HUES48 (cell line): ENCODE measurements at regions not wholly inside any gene's neighbourhood (a gene's known extent, or its start where the extent isn't known, plus 50 kb on each side); places are given as distances from the start of the nearest gene placed in this dataset.
A peak's percentile ranks its signal among the peaks of the same experiment; 100 is the strongest.

Experiments
- H3K27ac ChIP-seq: one replicate; pipeline ENCODE4 v1.7.0; 2013; ENCODE audit warnings: low read depth, low read length, inconsistent platforms
- H3K27me3 ChIP-seq: 2 replicates; pipeline ENCODE4 v1.6.1; 2013; ENCODE audit warnings: mild to moderate bottlenecking, low read length; ENCODE audit not compliant: control insufficient read depth, insufficient read depth
- H3K36me3 ChIP-seq: 2 replicates; pipeline ENCODE4 v1.6.1; 2013; ENCODE audit warnings: low read length; ENCODE audit not compliant: control insufficient read depth, insufficient read depth
- H3K4me1 ChIP-seq: 2 replicates; pipeline ENCODE4 v1.6.1; 2013; ENCODE audit warnings: mild to moderate bottlenecking, low read length; ENCODE audit not compliant: control insufficient read depth, insufficient read depth
- H3K4me3 ChIP-seq: 2 replicates; pipeline ENCODE4 v1.5.1; 2013; ENCODE audit warnings: mild to moderate bottlenecking, low read depth, low read length
- H3K9ac ChIP-seq: 2 replicates; pipeline ENCODE4 v1.6.1; 2013; ENCODE audit warnings: mild to moderate bottlenecking, low read depth, low read length, moderate library complexity
- H3K9me3 ChIP-seq: 2 replicates; pipeline ENCODE4 v1.6.1; 2013; ENCODE audit warnings: low read length; ENCODE audit not compliant: control insufficient read depth, insufficient read depth

DNA sequence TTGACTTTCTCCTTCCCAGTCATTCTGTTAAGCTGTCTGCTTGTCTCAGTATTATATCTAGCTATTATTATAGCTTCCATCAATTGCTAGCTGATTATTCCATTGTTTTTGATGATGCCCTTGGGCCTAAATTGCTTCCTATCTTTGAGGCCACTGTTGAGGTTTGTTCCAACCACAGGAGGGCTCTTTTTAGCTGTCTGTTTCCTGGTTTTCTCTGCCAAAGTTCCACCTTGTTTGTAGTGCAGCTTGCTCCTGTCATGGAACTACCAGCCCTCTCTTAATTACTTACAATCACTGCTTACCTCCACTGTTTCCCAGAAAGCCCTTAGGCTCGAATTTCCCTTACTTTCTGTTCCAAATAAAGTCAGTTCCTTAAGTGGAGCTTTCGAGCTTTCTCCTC lies 118.7 kb upstream of the SEC61G start:
- H3K9ac ChIP-seq, result no peak overlapping the region
- H3K4me1 ChIP-seq, result peaks cover 22% of the 10 kb centered on the region
- H3K27ac ChIP-seq, result no peak overlapping the region
- H3K4me3 ChIP-seq, result no peak overlapping the region
- H3K9me3 ChIP-seq, result no peaks in the 10 kb centered on the region
- H3K36me3 ChIP-seq, result no peaks in the 10 kb centered on the region
- no peaks in the 10 kb centered on the region for H3K27me3 ChIP-seq

DNA sequence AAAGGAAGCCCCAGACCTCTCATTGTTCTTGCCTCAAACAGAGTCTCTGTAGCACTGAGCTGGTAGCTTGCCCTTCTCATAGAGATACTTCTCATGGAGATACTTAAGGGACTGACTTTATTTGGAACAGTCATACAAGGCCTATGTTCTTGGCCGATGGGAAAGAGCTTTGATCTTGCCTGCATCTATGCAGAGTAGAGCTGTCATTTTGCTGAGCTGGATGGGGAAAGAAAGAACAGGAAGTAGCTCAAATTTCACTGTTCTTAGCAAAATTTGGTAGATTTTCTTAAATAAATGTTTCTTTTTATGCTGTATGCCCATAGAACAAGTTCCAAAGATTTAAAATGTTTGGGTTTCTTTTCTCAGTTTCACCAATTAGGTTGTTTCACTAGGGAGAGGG lies 119.3 kb upstream of the SEC61G start:
- H3K27ac ChIP-seq, result no peak overlapping the region
- no peak overlapping the region for H3K9ac ChIP-seq

DNA sequence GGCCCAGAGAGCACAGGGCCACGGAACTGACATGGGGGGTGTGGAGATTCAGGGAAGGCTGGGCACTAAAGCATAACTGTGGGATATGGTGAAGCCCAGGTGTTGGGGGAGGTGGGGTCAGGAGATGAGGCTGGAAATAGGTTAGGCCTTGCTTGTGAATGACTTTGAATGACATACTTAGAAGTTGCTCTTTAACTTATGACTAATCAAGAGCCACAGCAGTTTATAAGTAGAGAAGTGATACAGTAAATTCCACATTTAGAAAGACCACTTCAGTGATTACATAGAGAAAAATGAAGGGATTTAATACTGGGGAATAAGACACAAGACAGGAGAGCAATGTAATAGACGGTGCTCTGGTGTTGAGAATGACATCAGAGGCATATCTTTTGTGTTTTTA lies 120.8 kb upstream of the SEC61G start:
- H3K27ac ChIP-seq, result no peak overlapping the region
- H3K9ac ChIP-seq, result no peak overlapping the region
- H3K36me3 ChIP-seq, result no peaks in the 10 kb centered on the region
- no peak overlapping the region for H3K4me3 ChIP-seq
- H3K4me1 ChIP-seq, result peaks cover 23% of the 10 kb centered on the region
- H3K9me3 ChIP-seq, result no peaks in the 10 kb centered on the region
- no peaks in the 10 kb centered on the region for H3K27me3 ChIP-seq

More for the DNA sequence above, 119.3 kb upstream of the SEC61G start:
- Histone ChIP-seq H3K9me3 (no peaks in the 10 kb centered on the region), H3K4me3 (no peak overlapping the region), H3K36me3 (no peaks in the 10 kb centered on the region), H3K4me1 (peaks cover 23% of the 10 kb centered on the region), H3K27me3 (no peaks in the 10 kb centered on the region)

DNA sequence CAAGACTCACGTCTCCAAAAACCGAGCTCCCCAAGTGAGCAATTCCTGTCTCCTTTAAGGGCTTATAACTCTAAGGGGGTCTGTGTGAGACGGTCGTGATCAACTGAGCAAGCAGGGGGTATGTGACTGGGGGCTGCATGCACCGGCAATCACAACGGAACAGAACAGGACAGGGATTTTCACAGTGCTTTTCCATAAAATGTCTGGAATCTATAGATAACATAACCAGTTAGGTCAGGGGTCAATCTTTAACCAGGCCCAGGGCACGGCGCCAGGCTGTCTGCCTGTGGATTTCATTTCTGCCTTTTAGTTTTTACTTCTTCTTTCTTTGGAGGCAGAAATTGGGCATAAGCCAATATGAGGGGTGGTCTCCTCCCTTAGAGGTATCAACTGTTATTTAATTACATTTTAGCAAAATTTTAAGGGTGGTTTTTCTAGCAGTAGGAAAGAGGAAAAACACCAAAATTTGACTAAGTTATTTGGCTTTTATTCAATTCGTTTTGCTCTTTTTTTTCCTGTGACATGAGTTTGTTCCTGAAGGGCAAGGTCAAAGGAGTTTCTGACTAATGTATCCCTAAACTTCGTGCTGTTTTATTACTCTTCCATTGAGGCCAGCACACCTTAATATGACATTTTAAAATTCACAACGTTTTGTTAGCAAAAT lies 121.4 kb upstream of the SEC61G start:
- no peaks in the 10 kb centered on the region for H3K36me3 ChIP-seq
- H3K4me3 ChIP-seq, result no peak overlapping the region
- no peaks in the 10 kb centered on the region for H3K9me3 ChIP-seq
- no peaks in the 10 kb centered on the region for H3K27me3 ChIP-seq
- peaks cover 23% of the 10 kb centered on the region for H3K4me1 ChIP-seq
- H3K9ac ChIP-seq, result no peak overlapping the region
- H3K27ac ChIP-seq, result no peak overlapping the region

DNA sequence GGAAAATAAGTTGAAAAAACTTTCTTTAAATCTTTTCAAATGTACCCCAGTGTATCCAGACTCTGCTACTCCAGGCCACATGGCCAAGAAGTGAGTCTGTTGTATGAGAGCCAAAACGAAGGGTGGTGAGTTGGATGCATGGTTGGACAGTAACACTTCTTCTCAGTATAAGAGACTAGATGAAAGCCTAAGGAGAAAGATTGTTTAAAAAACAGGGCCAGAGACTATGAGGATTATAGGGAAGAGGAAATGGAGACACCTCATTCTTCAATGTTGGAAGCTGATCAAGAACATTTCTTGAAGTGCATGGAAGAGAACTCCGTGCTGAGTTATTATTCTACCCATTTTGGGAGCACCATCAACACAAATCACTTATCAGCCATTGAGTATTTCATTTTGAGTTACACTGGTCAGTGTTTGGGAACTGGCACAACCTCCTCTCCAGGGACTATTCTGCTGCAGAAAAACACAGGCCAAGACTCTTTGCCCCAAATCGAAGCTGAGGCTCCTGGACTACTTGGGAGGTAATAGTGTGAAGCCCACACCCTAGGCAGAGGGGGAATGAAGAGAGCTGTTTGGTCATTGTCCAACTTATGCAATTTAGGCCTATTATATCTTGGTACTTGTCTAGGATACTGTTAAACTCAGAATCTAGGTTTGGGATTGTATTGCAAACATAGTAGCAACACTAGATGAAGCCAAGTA lies 123.0 kb upstream of the SEC61G start:
- H3K4me1 ChIP-seq, result peaks cover 23% of the 10 kb centered on the region
- no peak overlapping the region for H3K4me3 ChIP-seq
- no peaks in the 10 kb centered on the region for H3K9me3 ChIP-seq
- H3K9ac ChIP-seq, result no peak overlapping the region
- no peaks in the 10 kb centered on the region for H3K36me3 ChIP-seq
- H3K27ac ChIP-seq, result no peak overlapping the region
- H3K27me3 ChIP-seq, result no peaks in the 10 kb centered on the region

DNA sequence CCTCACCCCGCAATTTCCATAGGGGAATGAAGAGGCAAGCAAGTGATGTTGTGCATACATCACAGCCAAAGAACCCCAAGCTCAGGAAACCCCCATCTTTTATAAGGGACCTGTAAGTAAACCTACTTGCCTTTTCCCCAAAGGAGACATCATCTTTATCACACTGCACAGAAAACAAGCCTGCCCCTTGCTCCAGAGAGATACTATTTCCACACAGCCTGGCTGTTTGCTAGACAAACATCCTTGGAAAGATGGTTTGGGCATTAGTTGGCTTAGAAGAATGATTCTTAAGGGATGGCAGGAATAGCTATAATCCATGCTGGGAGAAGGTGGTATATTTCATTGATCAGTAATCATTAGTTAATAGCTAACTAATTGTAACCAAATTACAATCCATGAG lies 123.7 kb upstream of the SEC61G start:
- Histone ChIP-seq H3K9me3 (no peaks in the 10 kb centered on the region), H3K27ac (no peak overlapping the region), H3K27me3 (peaks cover under 1% of the 10 kb centered on the region), H3K9ac (no peak overlapping the region), H3K4me3 (no peak overlapping the region), H3K36me3 (no peaks in the 10 kb centered on the region), H3K4me1 (peaks cover 23% of the 10 kb centered on the region)

DNA sequence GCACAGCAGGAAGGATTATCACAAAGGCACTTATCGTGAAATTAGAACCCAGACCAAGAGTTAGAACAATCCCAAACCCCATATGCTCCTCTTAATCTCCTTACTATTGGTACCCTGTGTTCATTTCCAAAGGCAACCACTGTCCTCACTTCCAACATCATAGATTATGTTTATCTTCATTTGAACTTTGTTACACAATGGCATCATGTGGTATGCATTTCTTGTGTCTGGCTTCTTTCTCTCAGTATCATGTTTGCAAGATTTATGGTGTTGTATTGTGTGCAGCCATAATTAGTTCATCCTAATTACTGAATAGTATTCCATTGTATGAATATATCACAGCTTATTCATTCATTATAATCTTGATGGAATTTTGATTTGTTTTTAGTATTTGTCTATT lies 124.6 kb upstream of the SEC61G start:
- peaks cover 19% of the 10 kb centered on the region for H3K4me1 ChIP-seq
- H3K9me3 ChIP-seq, result no peaks in the 10 kb centered on the region
- H3K4me3 ChIP-seq, result no peak overlapping the region
- H3K27me3 ChIP-seq, result peaks cover 10% of the 10 kb centered on the region
- no peak overlapping the region for H3K27ac ChIP-seq
- H3K9ac ChIP-seq, result no peak overlapping the region
- H3K36me3 ChIP-seq, result no peaks in the 10 kb centered on the region

DNA sequence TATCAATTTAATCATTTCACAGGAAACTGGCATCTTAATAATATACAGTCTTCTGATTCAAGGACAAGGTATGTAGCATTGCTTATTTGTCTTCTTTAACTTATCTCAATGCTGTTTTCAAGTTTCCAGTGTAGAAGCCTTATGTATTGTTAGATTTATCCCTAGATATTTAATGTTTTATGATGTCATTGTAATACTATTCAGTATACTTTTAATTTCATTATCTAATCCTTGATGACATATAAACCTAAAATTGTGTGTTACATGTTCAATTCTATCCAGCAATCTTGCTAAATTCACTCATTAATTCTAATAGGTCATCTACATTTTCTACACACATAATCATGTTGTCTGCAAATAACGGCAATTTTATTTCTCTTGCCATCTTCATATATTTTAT lies 126.3 kb upstream of the SEC61G start:
- Histone ChIP-seq H3K4me3 (no peak overlapping the region), H3K27ac (no peak overlapping the region), H3K9me3 (no peaks in the 10 kb centered on the region), H3K36me3 (no peaks in the 10 kb centered on the region), H3K9ac (no peak overlapping the region), H3K27me3 (peaks cover 17% of the 10 kb centered on the region), H3K4me1 (peaks cover 19% of the 10 kb centered on the region)

DNA sequence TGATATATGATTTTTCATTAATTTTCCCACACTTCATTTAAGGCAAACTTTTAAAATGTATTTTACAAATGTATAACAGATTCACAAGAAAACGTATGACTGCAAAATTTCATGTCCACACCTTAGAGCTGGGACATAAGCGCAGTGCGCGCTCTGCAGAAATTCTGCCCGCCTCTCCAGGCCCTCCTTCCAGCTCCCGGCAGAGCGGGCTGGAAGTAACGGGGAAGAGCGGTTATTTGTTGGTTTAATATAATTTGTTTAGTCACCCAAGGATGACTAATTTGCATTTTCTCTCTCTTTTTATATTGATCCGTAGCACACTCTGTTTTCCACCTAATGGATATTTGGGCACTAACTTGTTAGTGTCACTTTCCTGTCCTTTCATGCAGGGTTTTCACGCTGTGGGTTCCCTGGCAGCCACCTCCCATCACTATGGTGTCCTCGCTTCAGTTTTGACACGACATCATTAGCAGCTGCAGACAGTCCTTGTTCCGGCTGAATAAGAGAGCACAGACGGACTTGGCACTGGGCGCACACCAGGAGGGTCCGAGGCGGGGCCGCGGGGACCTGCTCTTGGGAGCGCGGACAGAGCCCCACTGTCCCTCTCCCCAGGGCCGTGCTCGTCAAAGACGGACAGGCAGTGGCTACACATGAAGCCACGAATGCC lies 129.2 kb upstream of the SEC61G start:
- H3K4me1 ChIP-seq, result no peaks in the 10 kb centered on the region
- H3K9me3 ChIP-seq, result no peaks in the 10 kb centered on the region
- peak overlapping the region; percentile 65 for H3K4me3 ChIP-seq
- H3K27me3 ChIP-seq, result peaks cover 17% of the 10 kb centered on the region
- no peak overlapping the region for H3K9ac ChIP-seq
- no peak overlapping the region for H3K27ac ChIP-seq
- no peaks in the 10 kb centered on the region for H3K36me3 ChIP-seq

DNA sequence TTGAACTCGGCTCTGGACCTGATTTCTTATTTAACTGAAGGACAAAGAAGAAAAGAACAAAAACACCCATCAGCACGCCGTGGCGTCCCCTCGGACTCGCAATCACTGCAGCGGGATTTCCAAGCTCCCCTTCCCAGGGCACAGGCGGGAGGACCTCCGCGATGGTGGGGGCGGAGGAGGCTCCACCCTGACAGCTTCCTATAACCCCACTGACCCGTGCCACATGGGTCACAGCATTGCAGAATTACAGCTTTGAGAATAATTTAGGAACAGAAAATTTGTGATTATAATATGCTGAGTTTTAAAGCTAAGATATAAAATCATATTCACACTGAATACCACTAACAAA lies 129.7 kb upstream of the SEC61G start:
- no peaks in the 10 kb centered on the region for H3K4me1 ChIP-seq
- peak overlapping the region; percentile 65 for H3K4me3 ChIP-seq
- no peak overlapping the region for H3K27ac ChIP-seq
- H3K27me3 ChIP-seq, result peaks cover 17% of the 10 kb centered on the region
- no peaks in the 10 kb centered on the region for H3K36me3 ChIP-seq
- no peaks in the 10 kb centered on the region for H3K9me3 ChIP-seq
- no peak overlapping the region for H3K9ac ChIP-seq

DNA sequence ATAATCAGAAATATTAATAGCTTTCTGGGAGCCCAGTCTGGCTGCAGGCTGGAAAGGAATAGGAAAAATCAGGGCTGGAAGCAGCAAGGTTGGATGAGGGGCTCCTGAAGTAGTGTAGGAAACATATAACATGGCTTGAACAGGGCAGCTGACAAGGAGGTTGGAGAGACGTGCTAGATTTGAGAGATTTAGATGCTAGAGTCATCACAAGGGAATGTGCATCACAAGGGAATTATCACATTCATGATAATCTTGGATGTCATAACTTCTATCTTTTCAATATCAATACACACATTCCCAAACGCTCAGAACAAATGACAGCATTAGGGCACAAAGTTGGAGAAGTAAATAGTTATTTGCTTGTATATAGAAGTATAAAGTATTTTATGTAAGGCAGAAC lies 120.9 kb upstream of the EGFR start:
- Histone ChIP-seq H3K9ac (no peak overlapping the region), H3K27ac (no peak overlapping the region), H3K36me3 (no peaks in the 10 kb centered on the region), H3K4me3 (no peak overlapping the region), H3K9me3 (no peaks in the 10 kb centered on the region), H3K27me3 (no peaks in the 10 kb centered on the region), H3K4me1 (no peaks in the 10 kb centered on the region)
